Skeletal muscle tissue (tissue), 3 donors: ENCODE measurements at regions not wholly inside any gene's neighbourhood (a gene's known extent, or its start where the extent isn't known, plus 50 kb on each side); places are given as distances from the start of the nearest gene placed in this dataset.

Experiments used
- H3K27ac ChIP-seq: one replicate; pipeline ENCODE4 v1.7.0; 2013; ENCODE audit warnings: mild to moderate bottlenecking, low read depth, low read length, inconsistent platforms
- H3K27me3 ChIP-seq, 3 donors: one replicate each; pipeline ENCODE4 v1.7.0; 2013; ENCODE audit warnings: low read length in 3 of 3; ENCODE audit not compliant: control insufficient read depth in 3 of 3, insufficient read depth in 3 of 3
- H3K36me3 ChIP-seq, 3 donors: one replicate each; pipeline ENCODE4 v1.7.0; 2013; ENCODE audit warnings: low read length in 3 of 3; ENCODE audit not compliant: control insufficient read depth in 3 of 3, insufficient read depth in 3 of 3
- H3K4me1 ChIP-seq, 3 donors: one replicate each; pipeline ENCODE4 v1.7.0; 2013; ENCODE audit warnings: low read length in 3 of 3, mild to moderate bottlenecking in 3 of 3; ENCODE audit not compliant: control insufficient read depth in 3 of 3, insufficient read depth in 3 of 3
- H3K4me3 ChIP-seq, 3 donors: one replicate each; pipeline ENCODE4 v1.7.0; 2013; ENCODE audit warnings: low read length in 3 of 3
- H3K9ac ChIP-seq, 3 donors: one replicate each; pipeline ENCODE4 v1.7.0; 2013; ENCODE audit warnings: low read length in 3 of 3, mild to moderate bottlenecking in 3 of 3, moderate library complexity in 2 of 3, low read depth in 1 of 3
- H3K9me3 ChIP-seq, 3 donors: one replicate each; pipeline ENCODE4 v1.7.0; 2013; ENCODE audit warnings: low read length in 3 of 3; ENCODE audit not compliant: control insufficient read depth in 3 of 3
- donor health status: Osteomylitis.

- no peak overlapping the region for H3K9ac ChIP-seq
- no peak overlapping the region for H3K4me3 ChIP-seq
- no peaks in the 10 kb centered on the region for H3K4me1 ChIP-seq
- H3K27ac ChIP-seq, result no peak overlapping the region
- peaks cover 0 to 3% (median 0%) of the 10 kb centered on the region in 3 donors for H3K9me3 ChIP-seq
- no peaks in the 10 kb centered on the region for H3K36me3 ChIP-seq
- peaks cover 0 to 4% (median 0%) of the 10 kb centered on the region in 3 donors for H3K27me3 ChIP-seq
Observed at GRCh38 chr21:31545036-31545435, 114.5 kb upstream of the SOD1 start.

GRCh38 chr21:31543191-31543590, 116.3 kb upstream of the SOD1 start:
- H3K9me3 ChIP-seq, result peaks cover 0 to 3% (median 0%) of the 10 kb centered on the region in 3 donors
- H3K36me3 ChIP-seq, result no peaks in the 10 kb centered on the region
- no peak overlapping the region for H3K4me3 ChIP-seq
- H3K9ac ChIP-seq, result no peak overlapping the region
- peaks cover 0 to 4% (median 0%) of the 10 kb centered on the region in 3 donors for H3K27me3 ChIP-seq
- H3K4me1 ChIP-seq, result no peaks in the 10 kb centered on the region
- H3K27ac ChIP-seq, result no peak overlapping the region

GRCh38 chr21:31538816-31539215, 120.7 kb upstream of the SOD1 start:
- Histone ChIP-seq H3K9me3 (peaks cover 0 to 3% (median 0%) of the 10 kb centered on the region in 3 donors), H3K27me3 (peaks cover 0 to 4% (median 0%) of the 10 kb centered on the region in 3 donors), H3K36me3 (no peaks in the 10 kb centered on the region), H3K27ac (no peak overlapping the region), H3K4me3 (no peak overlapping the region), H3K4me1 (no peaks in the 10 kb centered on the region), H3K9ac (no peak overlapping the region)

- H3K4me1 ChIP-seq, result no peaks in the 10 kb centered on the region
- H3K9ac ChIP-seq, result no peak overlapping the region
- no peak overlapping the region for H3K4me3 ChIP-seq
- H3K36me3 ChIP-seq, result no peaks in the 10 kb centered on the region
- no peaks in the 10 kb centered on the region for H3K27me3 ChIP-seq
- peaks cover 0 to 3% (median 0%) of the 10 kb centered on the region in 3 donors for H3K9me3 ChIP-seq
- H3K27ac ChIP-seq, result no peak overlapping the region
Observed at GRCh38 chr21:31537872-31538576, 121.5 kb upstream of the SOD1 start.

DNA sequence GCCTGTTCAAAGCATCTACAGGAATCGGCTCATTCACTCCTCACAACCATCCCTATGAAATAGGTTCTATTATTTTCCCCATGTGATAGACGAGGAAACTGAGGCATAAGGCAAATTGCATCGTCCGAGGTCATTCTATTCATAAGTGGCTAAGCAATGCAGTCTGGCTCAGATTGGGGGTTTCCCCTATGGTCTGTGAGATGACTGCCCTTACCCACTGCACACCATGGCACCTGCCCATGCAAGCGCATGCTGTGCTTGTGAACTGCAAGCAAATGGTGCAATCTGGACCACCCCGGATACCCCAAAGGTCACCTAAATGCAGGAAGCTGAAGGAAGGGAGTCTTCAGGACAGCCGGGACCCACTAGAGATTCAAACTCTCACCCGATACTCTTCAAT, 123.4 kb upstream of the SOD1 start:
- Histone ChIP-seq H3K9me3 (no peaks in the 10 kb centered on the region), H3K27ac (no peak overlapping the region), H3K4me1 (no peaks in the 10 kb centered on the region), H3K36me3 (no peaks in the 10 kb centered on the region), H3K9ac (no peak overlapping the region), H3K27me3 (no peaks in the 10 kb centered on the region), H3K4me3 (no peak overlapping the region)

- Histone ChIP-seq H3K4me1 (no peaks in the 10 kb centered on the region), H3K9me3 (no peaks in the 10 kb centered on the region), H3K27ac (no peak overlapping the region), H3K4me3 (no peak overlapping the region), H3K36me3 (no peaks in the 10 kb centered on the region), H3K27me3 (no peaks in the 10 kb centered on the region), H3K9ac (no peak overlapping the region)
Observed at GRCh38 chr21:31531967-31532366, 127.5 kb upstream of the SOD1 start.

GRCh38 chr21:31530897-31531705, 128.4 kb upstream of the SOD1 start:
- no peaks in the 10 kb centered on the region for H3K36me3 ChIP-seq
- no peaks in the 10 kb centered on the region for H3K27me3 ChIP-seq
- no peaks in the 10 kb centered on the region for H3K9me3 ChIP-seq
- H3K27ac ChIP-seq, result no peak overlapping the region
- H3K4me3 ChIP-seq, result no peak overlapping the region
- H3K9ac ChIP-seq, result no peak overlapping the region
- H3K4me1 ChIP-seq, result no peaks in the 10 kb centered on the region

- H3K4me1 ChIP-seq, result no peaks in the 10 kb centered on the region
- H3K9me3 ChIP-seq, result no peaks in the 10 kb centered on the region
- no peaks in the 10 kb centered on the region for H3K27me3 ChIP-seq
- no peak overlapping the region for H3K9ac ChIP-seq
- no peak overlapping the region for H3K27ac ChIP-seq
- H3K36me3 ChIP-seq, result no peaks in the 10 kb centered on the region
- no peak overlapping the region for H3K4me3 ChIP-seq
Observed at GRCh38 chr21:31530364-31530763, 129.1 kb upstream of the SOD1 start.

DNA sequence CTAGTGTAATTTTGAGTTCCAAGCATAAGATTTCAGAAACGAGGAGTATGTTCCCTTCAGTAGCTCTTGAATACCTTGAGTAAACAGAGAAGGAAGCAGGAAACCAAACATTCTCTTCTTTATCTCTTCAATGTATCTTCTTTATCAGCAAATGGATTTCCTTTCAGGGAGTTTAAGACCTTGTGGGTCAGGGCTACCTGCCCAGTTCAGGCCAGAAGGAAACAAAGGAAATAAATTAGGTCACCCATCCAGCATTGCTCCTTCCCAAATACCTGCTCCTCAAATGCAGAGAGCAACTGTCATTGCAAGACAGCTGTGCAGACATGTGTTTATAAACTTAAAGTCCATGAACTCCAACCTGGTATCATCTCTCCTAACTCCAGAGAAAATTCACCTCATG, 130.1 kb upstream of the SOD1 start:
- Histone ChIP-seq H3K9me3 (no peaks in the 10 kb centered on the region), H3K4me1 (no peaks in the 10 kb centered on the region), H3K27me3 (no peaks in the 10 kb centered on the region), H3K9ac (no peak overlapping the region), H3K36me3 (no peaks in the 10 kb centered on the region), H3K4me3 (no peak overlapping the region), H3K27ac (no peak overlapping the region)

GRCh38 chr21:31526040-31526439, 133.5 kb upstream of the SOD1 start:
- Histone ChIP-seq H3K27ac (no peak overlapping the region), H3K4me1 (no peaks in the 10 kb centered on the region), H3K4me3 (no peak overlapping the region), H3K9ac (no peak overlapping the region), H3K9me3 (no peaks in the 10 kb centered on the region), H3K27me3 (no peaks in the 10 kb centered on the region), H3K36me3 (no peaks in the 10 kb centered on the region)
